ENCODE measurements at regions not wholly inside any gene's neighbourhood (a gene's known extent, or its start where the extent isn't known, plus 50 kb on each side); places are given as distances from the start of the nearest gene placed in this dataset.

DNA sequence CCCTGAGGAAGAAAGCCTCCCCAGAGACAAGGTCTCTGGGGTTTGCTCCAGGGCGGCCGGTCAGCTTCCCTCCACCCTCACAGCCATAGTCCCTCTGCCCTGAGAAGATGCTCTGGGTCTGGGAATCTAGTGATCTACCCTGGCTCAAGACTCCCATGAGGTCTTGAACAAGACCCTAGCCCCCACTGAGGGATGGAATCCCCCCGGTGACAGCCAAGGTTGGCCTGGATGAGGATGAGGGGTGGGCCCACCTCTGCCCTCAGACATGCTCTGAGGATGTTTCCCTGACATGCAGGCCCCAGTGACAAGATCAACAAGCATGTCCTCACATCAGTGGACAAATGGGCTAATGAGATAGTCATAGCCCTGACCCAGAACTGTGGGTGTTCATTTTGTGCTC lies 138.6 kb downstream of the C5orf15 start:
- no peak for DNase-seq (ENCODE audit: low read depth)

DNA sequence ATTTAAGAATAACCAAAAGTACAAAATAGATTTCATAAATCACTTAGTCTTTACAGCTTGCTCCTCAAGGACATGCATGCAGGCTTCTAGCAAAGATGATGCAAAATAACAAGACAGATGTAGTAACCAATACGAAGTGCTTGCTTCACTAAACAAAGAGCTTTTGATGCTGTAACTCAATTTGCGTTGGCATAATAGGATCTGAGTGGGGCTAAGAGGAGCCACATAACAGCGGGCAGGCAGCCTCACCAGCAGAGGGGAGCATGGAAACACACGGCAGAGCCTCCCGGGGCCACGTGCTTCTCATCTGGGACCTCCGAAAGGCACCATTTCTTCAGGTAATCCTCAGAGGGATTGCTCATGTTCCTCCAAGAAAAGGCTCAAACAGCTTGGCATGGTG lies 139.7 kb downstream of the C5orf15 start:
- DNase-seq (ENCODE audit: low read depth) = no peak

DNA sequence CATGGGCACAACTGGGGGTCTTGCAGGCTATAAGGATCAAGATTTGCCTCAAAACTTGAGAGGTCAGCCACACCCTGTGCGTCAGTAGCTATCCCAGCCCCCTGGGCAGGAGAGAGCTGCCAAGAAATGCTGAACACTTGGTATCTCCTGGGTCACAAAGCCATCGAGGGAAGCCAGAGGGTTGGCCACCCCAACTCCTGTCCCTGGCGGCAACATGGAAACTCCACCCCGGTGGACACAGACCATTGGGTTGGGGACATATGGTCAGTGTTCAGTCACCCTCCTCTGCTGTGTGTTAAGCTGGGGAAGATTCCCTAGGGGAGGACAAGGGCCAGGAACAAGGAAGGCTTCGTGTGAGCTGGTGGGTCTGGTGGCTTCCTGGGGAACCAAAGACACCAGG lies 140.6 kb downstream of the C5orf15 start:
- no peak for DNase-seq (ENCODE audit: low read depth)

DNA sequence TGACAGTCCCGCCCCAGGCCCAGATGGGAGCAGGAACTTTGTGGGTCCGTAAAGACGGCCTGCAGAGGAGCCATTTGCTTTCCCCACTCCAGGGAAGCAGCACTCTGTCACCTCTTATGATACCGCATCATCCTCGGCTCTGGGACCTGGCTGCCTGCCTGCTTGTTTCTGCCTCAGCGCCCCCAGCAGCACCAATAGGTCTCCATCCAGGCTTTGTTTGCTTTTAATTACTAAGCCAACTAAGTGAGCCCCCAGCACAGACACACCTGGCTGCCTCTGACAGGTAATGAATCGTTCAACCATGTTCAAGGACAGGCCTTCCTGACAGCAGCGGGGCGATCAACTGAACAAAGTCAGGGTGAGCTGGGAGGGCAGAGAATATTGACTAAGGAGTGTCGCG lies 141.4 kb downstream of the C5orf15 start:
- DNase-seq (ENCODE audit: low read depth) = no peak

DNA sequence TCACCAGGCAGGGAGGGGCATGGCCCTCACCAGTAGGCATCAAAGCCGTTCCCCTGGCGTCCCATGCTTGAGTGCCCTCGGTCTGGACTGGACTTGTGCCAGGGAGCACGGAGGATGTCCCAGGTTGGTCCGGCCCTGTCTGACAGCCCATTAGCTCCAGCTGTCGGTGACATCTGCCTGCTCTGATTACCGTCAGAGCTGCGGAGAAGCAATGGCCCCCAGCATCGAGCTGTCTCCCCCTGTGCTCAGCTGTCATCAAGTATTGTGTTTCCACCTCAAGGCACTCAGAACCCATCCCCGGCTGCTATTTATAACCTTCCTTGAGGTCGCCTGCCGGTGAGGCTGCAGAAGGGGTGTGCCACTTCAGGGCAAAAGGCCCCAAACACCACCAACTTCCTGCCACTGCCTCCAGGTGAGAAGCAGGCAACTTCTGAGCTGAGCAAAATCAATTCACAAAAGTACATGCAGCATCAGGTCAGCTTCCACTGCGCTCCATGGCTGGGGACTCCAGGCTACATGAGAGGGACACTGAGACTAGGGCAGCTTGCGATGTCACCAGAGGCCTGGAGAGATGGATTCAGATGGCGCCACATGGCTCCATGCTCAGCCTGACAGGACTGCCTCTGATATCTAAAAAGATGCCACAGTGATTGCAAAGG lies 142.7 kb downstream of the C5orf15 start:
- DNase-seq (ENCODE audit: low read depth) = no peak

DNA sequence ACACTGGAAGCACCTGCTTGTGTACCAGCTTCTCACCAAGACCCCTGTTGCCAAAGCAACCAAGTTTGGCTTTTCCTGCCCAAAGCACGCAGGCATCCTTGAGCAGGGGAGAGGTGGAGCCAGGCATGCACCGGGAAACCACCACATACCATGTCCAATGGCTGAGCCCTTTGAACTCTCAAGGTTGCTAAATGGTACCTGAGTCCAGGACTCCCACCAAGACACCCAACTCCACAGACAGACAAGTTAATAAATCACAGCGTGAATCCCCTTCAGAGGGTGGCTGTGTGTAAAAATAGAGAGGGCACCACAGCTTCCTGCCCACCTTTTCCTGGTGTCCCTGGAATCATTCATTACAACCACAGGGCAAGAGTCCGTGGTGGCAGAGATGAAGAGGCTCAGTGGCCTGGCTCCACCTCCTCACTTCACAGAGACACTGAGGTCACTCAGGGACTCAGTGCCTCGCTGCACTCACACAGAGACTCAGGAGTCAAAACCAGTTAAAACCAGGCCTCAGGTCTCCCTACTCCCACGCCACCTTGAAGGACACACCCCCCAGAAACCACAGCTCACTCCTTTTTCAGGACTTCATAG lies 143.7 kb downstream of the C5orf15 start:
- DNase-seq (ENCODE audit: low read depth) = no peak

DNA sequence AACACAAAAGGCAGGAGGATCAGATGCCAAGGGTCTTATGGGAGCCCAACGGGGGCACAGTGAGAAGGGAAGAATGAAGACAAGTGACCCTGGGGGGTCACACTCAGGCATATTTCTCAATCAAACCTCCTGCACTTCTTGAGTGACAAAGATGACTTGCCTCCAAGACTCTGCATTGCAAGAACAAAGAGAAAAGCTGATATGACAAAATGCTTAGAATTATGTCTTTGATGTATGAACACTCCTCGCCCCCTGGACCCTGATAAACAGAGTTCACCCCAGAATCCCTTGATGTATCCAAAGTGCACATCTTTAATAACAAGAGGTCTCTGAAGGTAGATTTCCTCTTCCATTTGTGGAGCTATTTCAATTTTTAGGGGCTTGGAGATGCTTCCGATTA lies 146.5 kb downstream of the C5orf15 start:
- no peak for DNase-seq (ENCODE audit: low read depth)

DNA sequence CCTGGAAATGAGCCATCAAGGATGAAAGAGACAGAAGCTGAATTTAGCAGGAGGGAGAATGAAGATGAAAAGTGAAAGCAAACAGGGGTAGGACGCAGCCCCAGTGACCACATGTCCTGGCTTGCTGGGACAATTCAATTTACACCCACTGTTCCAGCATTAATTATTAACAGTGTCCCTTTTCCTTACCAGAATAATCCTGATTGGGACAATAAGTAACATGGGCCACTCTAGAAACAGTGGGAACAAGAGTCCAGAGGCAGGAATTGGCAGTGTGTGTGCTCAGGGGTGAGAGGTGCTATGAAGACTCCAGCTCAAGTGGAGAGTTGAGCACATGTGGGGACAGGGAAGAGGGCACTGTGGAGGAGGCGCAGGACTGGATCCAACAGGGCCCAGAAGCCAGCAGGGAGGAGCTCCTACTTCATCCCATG lies 147.1 kb downstream of the C5orf15 start:
- no peak for DNase-seq (ENCODE audit: low read depth)

DNA sequence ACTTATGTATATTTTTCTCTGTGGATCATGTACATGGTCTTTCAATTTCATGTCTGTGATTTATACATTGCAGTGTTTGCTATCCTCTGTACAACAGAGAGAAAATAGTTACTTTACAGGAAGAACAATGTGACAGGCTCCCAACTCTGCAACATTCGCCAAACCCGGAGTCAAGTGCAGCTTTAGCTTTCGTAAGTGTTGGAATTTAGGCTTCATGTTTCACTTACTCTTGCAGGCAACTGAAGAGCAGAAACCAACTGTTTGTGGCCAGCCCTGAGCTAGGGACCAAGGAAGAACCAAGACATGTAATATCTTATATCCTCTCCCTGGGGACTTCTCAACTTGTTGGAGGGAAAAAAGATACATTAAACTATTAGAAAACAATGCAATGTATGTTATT lies 147.9 kb downstream of the C5orf15 start:
- DNase-seq (ENCODE audit: low read depth) = no peak

DNA sequence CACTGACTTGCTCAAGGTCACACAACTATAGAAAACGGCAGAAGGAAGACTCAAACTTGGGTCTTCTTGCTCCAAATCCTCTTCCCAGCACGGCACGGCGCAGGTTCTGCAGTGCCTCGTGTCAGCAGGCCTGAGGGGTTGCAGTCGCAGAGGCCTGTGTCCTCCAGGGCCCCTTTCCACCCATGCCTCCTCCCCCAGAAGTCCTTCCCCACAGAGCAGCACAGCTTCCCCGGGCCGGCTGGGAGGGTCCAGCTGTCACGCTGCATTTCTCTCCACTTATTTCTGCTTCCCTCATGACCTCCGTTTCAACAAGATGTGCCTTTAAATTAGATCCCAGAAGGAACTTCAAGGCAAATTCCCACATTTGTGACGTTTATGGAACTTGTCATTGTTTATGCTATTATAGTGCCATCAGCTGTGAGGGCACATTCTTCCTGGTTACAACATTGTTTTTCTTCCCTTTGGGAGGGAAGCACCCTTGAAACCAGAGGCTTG lies 148.4 kb downstream of the C5orf15 start:
- no peak for DNase-seq (ENCODE audit: low read depth)

DNA sequence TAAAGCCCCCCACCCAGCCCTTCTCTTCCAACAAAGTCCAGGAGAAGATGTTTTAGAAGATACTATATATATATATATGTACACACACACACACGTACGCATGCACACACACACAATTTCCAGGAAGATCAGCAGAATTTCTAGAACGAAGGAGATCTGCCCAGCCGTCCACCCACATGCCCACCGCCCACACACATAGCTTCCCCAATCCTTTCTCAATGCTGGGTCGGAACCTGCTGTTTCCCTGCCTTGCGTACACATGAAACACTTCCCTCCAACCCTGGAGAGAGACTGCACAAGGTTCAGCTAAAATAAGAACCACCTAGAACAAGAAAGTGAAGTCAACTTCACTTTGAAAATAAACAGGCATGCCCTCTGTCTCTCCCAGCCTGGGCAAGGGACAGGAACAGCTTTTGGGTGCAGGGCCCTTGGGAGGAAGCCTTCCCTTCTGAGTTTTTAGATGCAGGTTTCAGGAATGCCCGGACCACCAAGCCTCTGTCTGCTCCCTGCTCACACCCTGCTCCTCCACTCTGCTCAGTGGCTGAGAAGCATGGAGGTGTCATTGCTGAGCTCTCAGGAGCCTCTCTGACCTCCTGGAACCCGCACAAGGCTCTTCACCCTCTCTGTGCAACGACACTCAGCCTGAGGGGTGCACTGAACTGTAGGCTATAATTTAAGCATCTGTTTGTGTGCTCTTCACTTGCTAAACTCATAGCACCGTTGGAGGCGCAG lies 149.4 kb downstream of the C5orf15 start:
- no peak for DNase-seq (ENCODE audit: low read depth)

DNA sequence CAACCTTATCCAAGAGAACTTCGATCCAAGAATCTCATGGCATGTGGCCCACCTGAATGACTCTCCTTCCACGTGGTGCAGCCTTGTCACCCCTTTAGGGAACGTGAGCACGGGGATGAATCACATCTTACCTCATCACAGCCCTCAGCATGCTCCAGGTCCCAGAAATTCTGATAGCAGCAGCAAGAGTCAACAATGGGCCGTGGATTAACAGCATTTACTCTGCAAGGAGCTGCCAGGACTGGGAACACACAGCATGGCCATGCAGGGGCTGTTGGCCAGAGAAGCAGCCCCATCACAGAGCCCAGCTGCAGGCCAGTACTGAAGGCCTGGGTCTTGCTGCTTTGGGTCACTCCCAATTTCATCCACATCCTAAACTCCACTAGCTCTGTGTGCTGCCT lies 150.4 kb downstream of the C5orf15 start:
- no peak for DNase-seq (ENCODE audit: low read depth)

DNA sequence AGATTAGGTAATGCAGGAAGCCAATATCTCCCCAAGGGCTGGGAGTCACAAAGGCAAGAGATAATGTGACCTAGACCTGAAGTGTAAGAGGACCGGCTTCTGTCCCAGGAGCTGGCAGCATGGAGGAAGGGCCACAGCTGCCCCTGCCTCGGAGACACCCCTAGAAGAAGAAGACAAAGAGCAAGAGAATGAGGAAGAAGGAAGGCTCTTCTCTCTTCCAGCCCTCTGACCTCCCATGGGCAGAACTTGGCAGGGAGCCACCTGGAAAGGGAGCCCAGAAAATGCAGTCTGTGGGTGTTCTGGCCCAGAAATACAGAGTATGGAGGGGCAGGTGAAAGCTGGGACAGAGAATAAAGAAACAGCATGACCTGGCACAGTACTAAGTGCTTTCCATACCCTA lies 151.0 kb downstream of the C5orf15 start:
- no peak for DNase-seq (ENCODE audit: low read depth)

DNA sequence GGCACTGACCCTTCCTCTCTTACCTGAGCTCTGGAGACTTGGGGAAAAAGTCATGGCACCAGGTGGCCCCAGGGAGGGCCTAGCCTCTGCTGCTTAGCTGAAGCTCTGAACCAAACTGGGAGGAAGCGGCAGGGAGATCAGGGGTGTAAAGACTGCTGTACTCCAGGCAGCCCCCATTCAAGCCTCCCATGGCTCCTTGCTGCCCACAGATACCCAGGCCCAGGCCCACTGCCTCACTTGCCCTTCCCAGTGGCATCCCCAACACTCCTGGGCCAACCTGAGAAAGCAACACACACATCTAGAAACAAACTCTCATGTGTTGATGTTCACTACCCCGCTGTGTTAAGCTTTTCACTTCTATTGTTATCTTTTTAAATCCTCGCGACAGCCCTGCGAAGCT lies 151.6 kb downstream of the C5orf15 start:
- DNase-seq (ENCODE audit: low read depth) = no peak

DNA sequence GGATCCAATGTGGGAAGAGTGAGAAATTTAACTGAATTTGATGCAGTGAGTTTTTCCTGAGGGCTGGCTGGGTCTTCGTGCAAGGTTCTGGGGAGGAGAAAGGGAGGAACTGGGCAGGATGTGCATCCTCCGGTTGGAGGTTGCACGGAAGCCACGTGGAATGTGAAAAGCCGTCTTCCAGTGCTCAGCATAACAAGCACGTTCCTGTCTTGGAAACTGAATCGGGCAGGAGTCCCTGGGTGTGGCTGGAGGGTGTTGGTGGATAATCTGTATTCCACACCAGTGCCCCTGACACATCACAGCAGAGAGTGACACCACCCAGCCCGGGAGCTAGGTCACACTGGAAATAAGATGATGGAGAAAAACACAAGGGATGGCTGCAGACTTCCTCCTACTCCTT lies 154.3 kb downstream of the C5orf15 start:
- DNase-seq (ENCODE audit: low read depth) = no peak

DNA sequence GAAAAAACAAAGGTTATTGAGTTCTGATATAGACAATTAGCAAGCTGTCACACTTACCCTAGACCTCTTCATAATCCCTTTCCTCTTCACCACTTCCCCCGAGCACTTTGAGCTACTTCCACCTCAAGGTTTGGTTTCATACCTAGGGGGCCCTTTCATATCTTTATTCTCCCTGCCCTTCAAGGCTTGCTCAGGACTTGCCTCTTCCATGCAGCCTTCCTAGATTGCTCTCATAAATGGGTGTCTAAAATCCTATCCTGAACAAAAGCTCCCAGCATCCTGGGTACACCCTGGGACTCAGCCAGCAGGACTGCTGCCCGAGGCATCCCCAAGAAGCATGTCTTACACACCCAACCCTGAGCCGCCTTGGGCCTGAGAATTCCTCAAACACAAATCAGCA lies 157.3 kb downstream of the C5orf15 start:
- no peak for DNase-seq (ENCODE audit: low read depth)

DNA sequence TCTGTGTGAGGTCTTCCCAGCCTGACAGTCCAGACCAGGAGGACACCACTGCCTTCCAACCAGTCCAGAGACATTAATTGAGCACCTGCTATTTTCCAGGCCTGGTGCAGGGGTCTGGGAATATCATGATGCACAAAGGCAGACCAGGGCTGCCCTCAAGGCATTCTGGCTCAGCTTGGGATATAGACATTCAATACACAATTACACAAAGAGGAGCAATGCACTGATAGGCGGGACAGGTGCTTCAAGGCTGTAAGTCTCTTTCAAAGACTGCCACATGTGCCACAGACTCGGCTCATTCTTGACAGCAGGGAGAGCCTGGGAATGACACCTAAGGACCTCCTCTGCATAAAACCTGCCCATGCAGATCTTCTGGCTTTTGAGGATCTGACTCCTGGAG lies 158.6 kb downstream of the C5orf15 start:
- DNase-seq (ENCODE audit: low read depth) = no peak

DNA sequence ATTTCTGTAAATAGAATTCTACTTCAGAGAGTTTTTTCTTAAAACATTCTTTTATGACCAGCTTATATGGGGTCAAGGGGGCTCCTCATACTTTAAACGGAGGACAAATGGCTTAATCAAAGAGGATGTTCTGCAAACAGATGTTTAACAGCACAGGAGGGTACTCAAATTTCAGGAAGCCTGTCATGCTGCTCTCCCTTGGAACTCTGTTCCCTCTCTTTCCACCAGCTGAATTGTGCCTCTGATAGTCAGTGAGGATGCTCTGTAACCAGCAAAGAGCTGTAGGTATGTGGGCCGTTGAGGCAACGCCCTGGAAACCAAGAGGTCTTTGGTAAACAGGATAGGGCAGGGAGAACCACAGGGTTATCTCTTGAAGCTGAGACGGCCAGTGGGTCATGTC lies 161.1 kb downstream of the C5orf15 start:
- no peak for DNase-seq (ENCODE audit: low read depth)

DNA sequence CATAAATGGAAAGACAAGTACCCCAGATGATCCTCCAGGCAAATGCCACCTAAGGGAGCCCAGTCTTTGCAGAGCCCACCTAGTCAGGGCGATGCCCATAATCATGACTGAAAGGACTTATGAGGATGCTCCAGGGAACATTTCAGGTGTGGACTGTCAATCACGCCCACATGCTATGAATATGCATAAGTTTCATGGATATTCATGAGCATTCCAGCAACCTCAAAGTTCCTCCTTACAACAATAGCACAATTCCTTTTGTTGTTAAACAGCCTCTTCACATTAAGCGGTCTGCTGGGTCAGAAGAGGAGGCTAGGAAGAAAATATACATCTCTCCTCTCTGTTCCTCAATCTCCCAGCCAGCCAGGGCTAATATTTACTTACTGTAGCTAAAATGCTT lies 161.6 kb downstream of the C5orf15 start:
- DNase-seq (ENCODE audit: low read depth) = no peak

DNA sequence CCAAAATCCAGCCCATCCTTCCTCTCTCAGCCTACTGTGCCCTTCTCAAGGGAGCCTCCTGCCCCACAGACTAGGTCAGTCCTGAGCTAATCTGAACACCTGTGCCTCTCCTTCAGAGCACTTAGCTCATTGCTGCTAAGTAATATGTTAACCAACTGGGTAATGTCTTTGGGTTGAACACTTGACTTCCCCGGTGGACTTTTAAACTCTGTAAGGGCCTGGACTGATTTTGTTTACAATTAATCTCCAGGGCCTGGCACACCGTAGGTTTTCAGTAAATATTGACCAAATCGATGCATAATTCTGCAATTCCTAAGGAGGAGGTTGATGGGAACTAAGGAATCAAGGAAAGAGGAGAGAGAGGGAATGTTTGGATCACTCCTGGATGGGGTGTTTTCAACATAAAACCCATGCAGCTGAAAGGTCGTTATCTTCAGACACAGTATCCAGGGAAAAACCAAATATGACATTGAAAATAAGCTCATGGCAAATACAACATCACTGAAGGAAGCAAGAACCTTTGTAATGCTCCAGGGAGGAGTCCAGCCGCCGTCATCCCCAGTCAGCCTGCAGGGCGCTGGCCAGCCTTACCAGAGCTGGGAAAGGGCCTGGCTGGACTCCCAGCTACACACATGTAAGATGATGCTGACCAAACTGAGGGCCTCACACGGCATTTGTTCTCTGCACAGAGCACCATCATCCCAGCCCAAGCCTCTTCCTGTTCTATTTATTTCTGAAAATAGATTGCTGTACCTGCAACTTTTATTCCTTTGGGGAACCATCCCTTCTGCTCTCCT lies 166.3 kb downstream of the C5orf15 start:
- no peak for DNase-seq (ENCODE audit: low read depth)

DNA sequence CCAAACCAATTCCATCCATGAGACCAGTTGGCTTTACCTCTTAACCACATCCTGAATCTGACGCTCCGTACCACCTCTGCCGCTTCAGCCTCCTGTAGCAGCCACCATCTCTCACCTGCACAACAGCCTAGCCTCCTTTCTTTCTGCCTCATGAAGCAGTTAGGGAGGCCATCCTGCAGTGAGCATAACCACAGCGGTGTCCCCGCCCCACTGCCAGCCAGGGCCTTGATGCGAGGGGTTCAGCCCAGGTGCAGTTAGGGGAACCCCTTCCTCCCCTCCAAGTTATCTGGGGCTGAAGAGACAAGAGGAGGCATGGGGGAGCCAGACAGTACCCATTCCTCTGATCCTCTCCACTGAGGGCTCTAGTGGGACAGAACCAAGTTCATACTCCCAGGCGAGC lies 167.0 kb downstream of the C5orf15 start:
- no peak for DNase-seq (ENCODE audit: low read depth)

DNA sequence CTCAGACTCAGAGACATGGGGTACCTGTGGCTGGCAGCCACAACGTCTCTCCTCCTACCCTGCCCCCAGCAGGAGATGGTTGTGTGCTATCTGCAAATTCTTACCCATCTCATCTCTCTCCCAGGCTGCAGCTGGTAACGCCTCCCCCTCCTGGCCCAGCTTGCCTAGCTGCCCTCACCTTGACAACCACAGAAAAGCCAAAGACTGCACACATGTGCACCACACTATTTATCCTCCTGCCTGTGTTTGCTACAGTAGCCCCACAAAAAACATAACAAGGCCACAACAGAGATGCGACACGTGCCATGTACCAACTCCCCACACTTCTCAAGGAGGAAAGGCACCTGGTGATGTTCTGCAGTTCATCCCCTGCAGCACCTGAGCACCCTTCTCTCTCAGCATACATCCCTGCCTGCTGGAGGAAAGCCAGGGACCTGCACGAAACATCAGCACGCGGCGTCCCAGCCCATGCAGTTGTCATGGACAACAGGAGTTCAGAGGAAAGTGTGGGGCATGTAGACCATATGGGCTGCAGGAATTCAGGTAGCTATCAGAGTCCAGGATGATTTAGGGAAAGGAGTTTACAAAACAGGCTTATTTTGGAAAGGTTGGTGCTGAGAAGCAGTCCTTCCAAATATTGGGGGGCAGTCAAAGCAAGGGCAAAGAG lies 168.7 kb downstream of the C5orf15 start:
- no peak for DNase-seq (ENCODE audit: low read depth)

Data from non-pigmented ciliary epithelial cell (primary cell).